Body of pancreas (tissue), 4 donors: ENCODE measurements at regions not wholly inside any gene's neighbourhood (a gene's known extent, or its start where the extent isn't known, plus 50 kb on each side); places are given as distances from the start of the nearest gene placed in this dataset.

ENCODE experiments used
- POLR2A ChIP-seq, 3 donors: fragments of 450-650 bp; IDR thresholded peaks; one replicate each; pipeline ENCODE4 v1.6.1; 2016; ENCODE audit warnings: antibody characterized with exemption in 3 of 3, mild to moderate bottlenecking in 2 of 3
- TF ChIP-seq, protein P1 (sequence below), 7 experiments: fragments of 450-650 bp in 4 of 7; fragments of 200-600 bp in 3 of 7; sonication (generic) in 3 of 7; IDR thresholded peaks; one replicate each; pipeline ENCODE4 v1.5.1; 2016 to 2019; ENCODE audit warnings: antibody characterized with exemption in 7 of 7

DNA sequence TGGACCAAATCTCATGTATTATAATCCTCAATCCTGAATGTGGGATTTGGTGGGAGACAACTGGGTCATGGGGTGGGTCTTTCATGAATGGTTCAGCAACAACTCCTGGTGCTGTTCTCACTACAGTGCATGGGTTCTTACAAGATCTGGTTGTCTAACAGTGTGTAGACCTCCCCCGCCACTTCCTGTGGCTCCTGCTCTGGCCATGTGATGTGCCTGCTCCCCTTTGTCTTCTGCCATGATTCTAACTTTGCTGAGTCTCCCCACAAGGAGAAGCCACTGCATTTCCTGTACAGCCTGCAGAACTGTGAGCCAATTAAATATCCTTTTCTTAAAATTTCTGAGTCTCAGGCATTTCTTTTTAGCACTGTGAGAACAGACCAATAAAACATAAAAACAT lies 557.5 kb downstream of the GOLGA6L6 start:
- no peak for TF ChIP-seq POLR2A (IDR thresholded peaks at IDR 0.05)
- TF ChIP-seq, protein P1, sequence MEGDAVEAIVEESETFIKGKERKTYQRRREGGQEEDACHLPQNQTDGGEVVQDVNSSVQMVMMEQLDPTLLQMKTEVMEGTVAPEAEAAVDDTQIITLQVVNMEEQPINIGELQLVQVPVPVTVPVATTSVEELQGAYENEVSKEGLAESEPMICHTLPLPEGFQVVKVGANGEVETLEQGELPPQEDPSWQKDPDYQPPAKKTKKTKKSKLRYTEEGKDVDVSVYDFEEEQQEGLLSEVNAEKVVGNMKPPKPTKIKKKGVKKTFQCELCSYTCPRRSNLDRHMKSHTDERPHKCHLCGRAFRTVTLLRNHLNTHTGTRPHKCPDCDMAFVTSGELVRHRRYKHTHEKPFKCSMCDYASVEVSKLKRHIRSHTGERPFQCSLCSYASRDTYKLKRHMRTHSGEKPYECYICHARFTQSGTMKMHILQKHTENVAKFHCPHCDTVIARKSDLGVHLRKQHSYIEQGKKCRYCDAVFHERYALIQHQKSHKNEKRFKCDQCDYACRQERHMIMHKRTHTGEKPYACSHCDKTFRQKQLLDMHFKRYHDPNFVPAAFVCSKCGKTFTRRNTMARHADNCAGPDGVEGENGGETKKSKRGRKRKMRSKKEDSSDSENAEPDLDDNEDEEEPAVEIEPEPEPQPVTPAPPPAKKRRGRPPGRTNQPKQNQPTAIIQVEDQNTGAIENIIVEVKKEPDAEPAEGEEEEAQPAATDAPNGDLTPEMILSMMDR (IDR thresholded peaks at IDR 0.05), result no peak
